WTC11 (cell line): ENCODE measurements at regions not wholly inside any gene's neighbourhood (a gene's known extent, or its start where the extent isn't known, plus 50 kb on each side); places are given as distances from the start of the nearest gene placed in this dataset.

Source experiments
- ELF4 ChIP-seq: sonication (generic); formaldehyde crosslinking; IDR thresholded peaks from 2 replicates; pipeline ENCODE4 v1.8.1; 2022; ENCODE audit warnings: low read depth, mild to moderate bottlenecking, moderate library complexity, missing genetic modification reagents
- FOXK1 ChIP-seq: sonication (generic); formaldehyde crosslinking; IDR thresholded peaks from 2 replicates; pipeline ENCODE4 v1.8.0; 2022; ENCODE audit warnings: mild to moderate bottlenecking, moderate library complexity, missing genetic modification reagents
- FOXP1 ChIP-seq: sonication (generic); formaldehyde crosslinking; IDR thresholded peaks from 2 replicates; pipeline ENCODE4 v1.8.0; 2022; ENCODE audit warnings: missing genetic modification reagents, mild to moderate bottlenecking, moderate library complexity, borderline replicate concordance
- TEAD4 ChIP-seq: sonication (generic); formaldehyde crosslinking; IDR thresholded peaks from 2 replicates; pipeline ENCODE4 v1.8.0; 2022; ENCODE audit warnings: mild to moderate bottlenecking, missing genetic modification reagents
- TF ChIP-seq, protein P1 (sequence below): sonication (generic); formaldehyde crosslinking; IDR thresholded peaks from 2 replicates; pipeline ENCODE4 v1.8.1; 2023; ENCODE audit warnings: mild to moderate bottlenecking, missing genetic modification reagents, moderate library complexity
- TF ChIP-seq, protein P2 (sequence below): fragments of 200-600 bp; IDR thresholded peaks from 2 replicates; pipeline ENCODE4 v1.8.0; 2022; ENCODE audit warnings: antibody characterized with exemption
- TF ChIP-seq, protein P3 (sequence below): sonication (generic); formaldehyde crosslinking; IDR thresholded peaks from 2 replicates; pipeline ENCODE4 v1.8.0; 2022; ENCODE audit warnings: mild to moderate bottlenecking, missing genetic modification reagents

GRCh38 chr14:53651096-53651740 lies 305.4 kb downstream of the BMP4 start:
- TF ChIP-seq FOXP1 (CRISPR knock-in tag), result no peak
- TF ChIP-seq, protein P1, sequence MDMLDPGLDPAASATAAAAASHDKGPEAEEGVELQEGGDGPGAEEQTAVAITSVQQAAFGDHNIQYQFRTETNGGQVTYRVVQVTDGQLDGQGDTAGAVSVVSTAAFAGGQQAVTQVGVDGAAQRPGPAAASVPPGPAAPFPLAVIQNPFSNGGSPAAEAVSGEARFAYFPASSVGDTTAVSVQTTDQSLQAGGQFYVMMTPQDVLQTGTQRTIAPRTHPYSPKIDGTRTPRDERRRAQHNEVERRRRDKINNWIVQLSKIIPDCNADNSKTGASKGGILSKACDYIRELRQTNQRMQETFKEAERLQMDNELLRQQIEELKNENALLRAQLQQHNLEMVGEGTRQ (CRISPR knock-in tag), result no peak
- TF ChIP-seq, protein P2, sequence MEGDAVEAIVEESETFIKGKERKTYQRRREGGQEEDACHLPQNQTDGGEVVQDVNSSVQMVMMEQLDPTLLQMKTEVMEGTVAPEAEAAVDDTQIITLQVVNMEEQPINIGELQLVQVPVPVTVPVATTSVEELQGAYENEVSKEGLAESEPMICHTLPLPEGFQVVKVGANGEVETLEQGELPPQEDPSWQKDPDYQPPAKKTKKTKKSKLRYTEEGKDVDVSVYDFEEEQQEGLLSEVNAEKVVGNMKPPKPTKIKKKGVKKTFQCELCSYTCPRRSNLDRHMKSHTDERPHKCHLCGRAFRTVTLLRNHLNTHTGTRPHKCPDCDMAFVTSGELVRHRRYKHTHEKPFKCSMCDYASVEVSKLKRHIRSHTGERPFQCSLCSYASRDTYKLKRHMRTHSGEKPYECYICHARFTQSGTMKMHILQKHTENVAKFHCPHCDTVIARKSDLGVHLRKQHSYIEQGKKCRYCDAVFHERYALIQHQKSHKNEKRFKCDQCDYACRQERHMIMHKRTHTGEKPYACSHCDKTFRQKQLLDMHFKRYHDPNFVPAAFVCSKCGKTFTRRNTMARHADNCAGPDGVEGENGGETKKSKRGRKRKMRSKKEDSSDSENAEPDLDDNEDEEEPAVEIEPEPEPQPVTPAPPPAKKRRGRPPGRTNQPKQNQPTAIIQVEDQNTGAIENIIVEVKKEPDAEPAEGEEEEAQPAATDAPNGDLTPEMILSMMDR, result no peak
- no peak for TF ChIP-seq FOXK1 (CRISPR knock-in tag)
- TF ChIP-seq, protein P3, sequence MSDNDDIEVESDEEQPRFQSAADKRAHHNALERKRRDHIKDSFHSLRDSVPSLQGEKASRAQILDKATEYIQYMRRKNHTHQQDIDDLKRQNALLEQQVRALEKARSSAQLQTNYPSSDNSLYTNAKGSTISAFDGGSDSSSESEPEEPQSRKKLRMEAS (CRISPR knock-in tag), result no peak
- no peak for TF ChIP-seq ELF4 (CRISPR knock-in tag)
- TF ChIP-seq TEAD4 (CRISPR knock-in tag), result no peak
